ENCODE measurements at regions not wholly inside any gene's neighbourhood (a gene's known extent, or its start where the extent isn't known, plus 50 kb on each side); places are given as distances from the start of the nearest gene placed in this dataset.

GRCh38 chr2:151048331-151049054 is 213.2 kb downstream of the RBM43 start:
- no peaks in the 10 kb centered on the region for H3K9me3 Mint-ChIP-seq
- H3K27me3 Mint-ChIP-seq: no peaks in the 10 kb centered on the region
- DNase-seq: no peak
- H3K36me3 Mint-ChIP-seq: no peaks in the 10 kb centered on the region
- no peak overlapping the region for H3K27ac Mint-ChIP-seq
- CTCF ChIA-PET: no interaction called here
- H3K4me3 Mint-ChIP-seq: no peak overlapping the region
- no peaks in the 10 kb centered on the region for H3K4me1 Mint-ChIP-seq

DNA sequence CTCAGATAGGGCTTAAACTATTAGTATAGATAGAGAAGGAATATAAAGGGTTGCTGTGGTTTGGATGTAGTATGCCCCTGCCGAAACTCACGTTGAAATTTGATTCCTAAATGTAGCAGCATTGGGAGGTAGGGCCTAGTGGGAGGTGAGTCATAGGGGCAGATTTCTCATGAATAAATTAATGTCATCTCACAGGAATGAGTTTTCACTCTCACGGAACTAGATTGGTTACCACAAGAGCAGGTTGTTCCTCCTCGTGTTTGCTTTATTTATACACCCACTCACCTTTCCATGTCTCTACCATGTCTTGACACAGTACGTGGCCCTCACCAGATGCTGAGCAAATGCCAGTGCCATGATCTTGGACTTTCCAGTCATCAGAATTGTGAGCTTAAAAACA is 218.2 kb downstream of the RBM43 start:
- no peaks in the 10 kb centered on the region for H3K27me3 Mint-ChIP-seq
- no peak overlapping the region for H3K27ac Mint-ChIP-seq
- DNase-seq: no peak
- H3K4me1 Mint-ChIP-seq: no peaks in the 10 kb centered on the region
- H3K36me3 Mint-ChIP-seq: no peaks in the 10 kb centered on the region
- no peaks in the 10 kb centered on the region for H3K9me3 Mint-ChIP-seq
- CTCF ChIA-PET: no interaction called here
- H3K4me3 Mint-ChIP-seq: no peak overlapping the region

- CTCF ChIA-PET: no interaction called here
- no peaks in the 10 kb centered on the region for H3K27me3 Mint-ChIP-seq
These were observed 218.7 kb downstream of the RBM43 start for GRCh38 chr2:151042964-151043363.

GRCh38 chr2:151040039-151040438 is 221.6 kb downstream of the RBM43 start:
- no peak overlapping the region for H3K27ac Mint-ChIP-seq
- H3K27me3 Mint-ChIP-seq: no peaks in the 10 kb centered on the region
- no peaks in the 10 kb centered on the region for H3K36me3 Mint-ChIP-seq
- H3K4me3 Mint-ChIP-seq: no peak overlapping the region
- H3K9me3 Mint-ChIP-seq: no peaks in the 10 kb centered on the region
- DNase-seq: no peak
- H3K4me1 Mint-ChIP-seq: no peaks in the 10 kb centered on the region
- CTCF ChIA-PET: interaction anchor here (0.7 to 0.8 kb wide), 2 partner anchors 9 to 10 kb away, joined by 3 read pairs; no protein-coding TSS in a partner anchor

More at GRCh38 chr2:151042964-151043363, 218.7 kb downstream of the RBM43 start:
- H3K4me1 Mint-ChIP-seq: no peaks in the 10 kb centered on the region
- no peak overlapping the region for H3K4me3 Mint-ChIP-seq
- H3K27ac Mint-ChIP-seq: no peak overlapping the region
- no peaks in the 10 kb centered on the region for H3K36me3 Mint-ChIP-seq
- DNase-seq: no peak
- H3K9me3 Mint-ChIP-seq: no peaks in the 10 kb centered on the region

GRCh38 chr2:151038516-151038915 is 223.1 kb downstream of the RBM43 start:
- Mint-ChIP-seq H3K27me3 (no peaks in the 10 kb centered on the region), H3K9me3 (no peaks in the 10 kb centered on the region), H3K27ac (no peak overlapping the region), H3K36me3 (no peaks in the 10 kb centered on the region), H3K4me3 (no peak overlapping the region), H3K4me1 (no peaks in the 10 kb centered on the region)
- CTCF ChIA-PET: no interaction called here
- no peak for DNase-seq

- no peaks in the 10 kb centered on the region for H3K36me3 Mint-ChIP-seq
- no peaks in the 10 kb centered on the region for H3K9me3 Mint-ChIP-seq
- no peaks in the 10 kb centered on the region for H3K4me1 Mint-ChIP-seq
- CTCF ChIA-PET: no interaction called here
- H3K4me3 Mint-ChIP-seq: no peak overlapping the region
- no peaks in the 10 kb centered on the region for H3K27me3 Mint-ChIP-seq
- H3K27ac Mint-ChIP-seq: no peak overlapping the region
- no peak for DNase-seq
These were observed 224.2 kb downstream of the RBM43 start for GRCh38 chr2:151037434-151037833.

GRCh38 chr2:151033271-151034248 is 228.1 kb downstream of the RBM43 start:
- H3K4me1 Mint-ChIP-seq: peaks cover 6% of the 10 kb centered on the region
- no peaks in the 10 kb centered on the region for H3K36me3 Mint-ChIP-seq

GRCh38 chr2:151032741-151033191 is 228.9 kb downstream of the RBM43 start:
- Mint-ChIP-seq H3K9me3 (no peaks in the 10 kb centered on the region), H3K27me3 (no peaks in the 10 kb centered on the region), H3K4me3 (no peak overlapping the region), H3K27ac (no peak overlapping the region), H3K4me1 (peaks cover 6% of the 10 kb centered on the region), H3K36me3 (no peaks in the 10 kb centered on the region)
- no peak for DNase-seq
- CTCF ChIA-PET: no interaction called here

More at GRCh38 chr2:151033271-151034248, 228.1 kb downstream of the RBM43 start:
- CTCF ChIA-PET: no interaction called here
- Mint-ChIP-seq H3K4me3 (no peak overlapping the region), H3K27ac (no peak overlapping the region), H3K9me3 (no peaks in the 10 kb centered on the region), H3K27me3 (no peaks in the 10 kb centered on the region)
- no peak for DNase-seq

GRCh38 chr2:151030663-151031230 is 230.9 kb downstream of the RBM43 start:
- no peaks in the 10 kb centered on the region for H3K27me3 Mint-ChIP-seq
- DNase-seq: no peak
- H3K4me3 Mint-ChIP-seq: no peak overlapping the region
- no peaks in the 10 kb centered on the region for H3K36me3 Mint-ChIP-seq
- H3K27ac Mint-ChIP-seq: no peak overlapping the region
- CTCF ChIA-PET: interaction anchor here (1.1 to 1.3 kb wide), 2 partner anchors 9 to 25 kb away, joined by 3 to 4 read pairs; no protein-coding TSS in a partner anchor
- peaks cover 6% of the 10 kb centered on the region for H3K4me1 Mint-ChIP-seq
- no peaks in the 10 kb centered on the region for H3K9me3 Mint-ChIP-seq

DNA sequence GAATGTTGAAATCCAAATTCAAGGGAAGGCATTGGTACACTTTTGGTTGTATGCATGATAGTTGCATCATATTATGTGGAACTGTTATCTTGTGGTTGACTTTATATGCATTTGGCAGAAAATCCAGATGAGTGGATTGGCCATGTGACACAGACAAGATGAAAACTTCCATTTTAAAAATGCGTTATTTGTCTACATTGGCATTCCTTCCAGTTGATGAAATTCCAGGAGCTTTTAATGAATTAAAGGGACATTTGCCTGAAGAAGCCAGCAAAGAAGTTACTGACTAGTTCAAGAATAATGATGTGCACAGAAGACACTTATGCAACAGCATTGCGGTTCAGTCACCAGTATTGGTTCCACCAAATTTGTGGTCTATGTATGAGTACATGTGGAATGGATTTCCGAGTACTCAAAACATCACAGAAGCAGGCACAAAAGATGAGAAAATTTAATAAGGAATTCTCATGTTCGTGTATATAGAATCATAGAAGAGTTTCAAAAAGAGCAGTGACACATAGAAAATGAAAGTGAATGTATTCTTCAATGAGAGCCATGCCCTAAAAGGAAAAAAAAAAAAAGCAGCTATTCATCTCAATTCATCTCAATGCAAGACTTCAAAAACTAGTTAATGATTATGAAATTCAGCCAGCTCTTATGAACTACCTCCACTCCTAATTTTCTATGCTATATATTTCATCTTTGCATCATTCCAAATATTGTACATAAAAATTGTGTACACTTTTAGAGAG is 232.1 kb downstream of the RBM43 start:
- H3K4me1 Mint-ChIP-seq: peaks cover 6% of the 10 kb centered on the region
- H3K9me3 Mint-ChIP-seq: no peaks in the 10 kb centered on the region
- H3K36me3 Mint-ChIP-seq: no peaks in the 10 kb centered on the region
- H3K27me3 Mint-ChIP-seq: peaks cover 3% of the 10 kb centered on the region
- no peak for DNase-seq
- no peak overlapping the region for H3K4me3 Mint-ChIP-seq
- CTCF ChIA-PET: interaction anchor here (0.6 to 1.1 kb wide), 2 partner anchors 10 to 1630 kb away, joined by 3 read pairs; no protein-coding TSS in a partner anchor
- H3K27ac Mint-ChIP-seq: no peak overlapping the region

DNA sequence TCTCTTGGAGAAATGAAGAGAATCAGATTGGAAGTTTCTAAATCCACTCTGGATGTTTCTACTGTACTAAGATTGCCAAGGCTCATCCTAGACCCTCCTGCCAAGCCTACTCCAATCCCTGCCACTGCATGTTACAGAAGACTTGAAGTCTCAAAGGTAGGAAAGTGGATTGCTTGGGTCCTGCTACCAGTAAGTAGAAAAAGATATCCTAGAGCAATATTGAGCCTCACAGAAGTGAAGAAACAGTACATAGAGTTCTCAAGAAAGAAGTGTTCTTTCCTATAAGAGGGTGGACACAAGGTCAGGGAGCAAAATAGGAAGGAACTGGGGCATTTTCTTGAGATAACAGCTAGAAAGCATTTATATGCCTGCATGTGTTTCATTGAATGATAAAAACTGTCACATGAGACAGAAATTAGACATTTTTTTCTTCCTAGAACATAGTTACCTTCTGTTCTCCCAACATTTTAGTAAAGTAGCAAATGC is 232.9 kb downstream of the RBM43 start:
- Mint-ChIP-seq H3K27me3 (peaks cover 4% of the 10 kb centered on the region), H3K4me3 (no peak overlapping the region), H3K27ac (no peak overlapping the region), H3K4me1 (peaks cover 6% of the 10 kb centered on the region), H3K36me3 (no peaks in the 10 kb centered on the region), H3K9me3 (no peaks in the 10 kb centered on the region)
- no peak for DNase-seq
- CTCF ChIA-PET: no interaction called here

DNA sequence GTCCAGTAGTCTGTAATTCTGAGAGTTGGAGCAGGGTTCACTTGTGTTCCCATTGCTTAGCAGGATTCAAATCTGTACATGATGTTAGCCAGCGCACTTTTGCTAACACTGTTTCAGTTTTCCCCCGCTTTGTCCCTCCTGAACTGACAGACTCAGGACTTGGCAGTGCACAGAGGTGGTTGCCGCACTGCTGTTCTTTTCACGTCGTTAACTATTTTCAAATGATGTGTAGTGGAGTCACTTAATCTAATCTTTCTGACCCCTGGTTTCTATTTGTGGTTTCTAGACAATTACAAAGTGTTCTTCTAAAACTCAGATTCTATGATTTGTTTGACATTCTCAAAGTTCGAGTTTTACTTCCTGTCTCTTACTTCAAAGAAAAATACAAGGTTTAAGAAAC is 234.5 kb downstream of the RBM43 start:
- peaks cover 6% of the 10 kb centered on the region for H3K4me1 Mint-ChIP-seq

GRCh38 chr2:151025816-151026215 is 235.8 kb downstream of the RBM43 start:
- H3K9me3 Mint-ChIP-seq: no peaks in the 10 kb centered on the region
- CTCF ChIA-PET: no interaction called here
- DNase-seq: no peak
- no peak overlapping the region for H3K27ac Mint-ChIP-seq
- peaks cover 4% of the 10 kb centered on the region for H3K27me3 Mint-ChIP-seq
- no peaks in the 10 kb centered on the region for H3K36me3 Mint-ChIP-seq
- H3K4me3 Mint-ChIP-seq: no peak overlapping the region
- H3K4me1 Mint-ChIP-seq: peaks cover 6% of the 10 kb centered on the region

More for the DNA sequence above, 234.5 kb downstream of the RBM43 start:
- CTCF ChIA-PET: no interaction called here
- peaks cover 4% of the 10 kb centered on the region for H3K27me3 Mint-ChIP-seq
- H3K4me3 Mint-ChIP-seq: no peak overlapping the region
- H3K27ac Mint-ChIP-seq: no peak overlapping the region
- DNase-seq: no peak
- no peaks in the 10 kb centered on the region for H3K36me3 Mint-ChIP-seq
- no peaks in the 10 kb centered on the region for H3K9me3 Mint-ChIP-seq
